Endothelial cell of umbilical vein (primary cell): ENCODE measurements at regions not wholly inside any gene's neighbourhood (a gene's known extent, or its start where the extent isn't known, plus 50 kb on each side); places are given as distances from the start of the nearest gene placed in this dataset.

Experiments
- BruUV-seq: library from RNA; stranded (reverse); fragments of 400-500 nt; replicated peaks from 2 replicates; lab custom pipeline; 2021; lab: Mats Ljungman, UMichigan
- CTCF ChIA-PET: fragments of 300-600, 350-600 bp; sonication (Branson Sonifier 250); formaldehyde crosslinking; loops from one replicate; lab custom pipeline; 2021; ENCODE audit warnings: antibody characterized with exemption, inconsistent platforms; lab: Charles Lee
- POLR2A ChIA-PET: fragments of 300-600, 350-600 bp; sonication (Branson Sonifier 250); formaldehyde crosslinking; loops from one replicate; lab custom pipeline; 2021; ENCODE audit warnings: antibody characterized with exemption, inconsistent platforms; lab: Charles Lee
- DNase-seq: peaks from one replicate; pipeline ENCODE4 v3.0.0-alpha.2; 2011; ENCODE audit warnings: low read depth, low spot score
- FAIRE-seq: peaks from 2 replicates; lab custom pipeline; 2011; peaks lifted over from hg19 to GRCh38; lab: Jason Lieb, UNC
- H2AFZ ChIP-seq: 2 replicates; pipeline ENCODE4 v1.6.0; 2012; ENCODE audit warnings: low read depth, low read length, control low read depth, inconsistent platforms
- H3K27ac ChIP-seq: 2 replicates; pipeline ENCODE4 v1.5.1; 2011; ENCODE audit warnings: low read depth, mild to moderate bottlenecking, control low read depth, low read length, moderate library complexity; ENCODE audit not compliant: insufficient read depth
- H3K27me3 ChIP-seq, 2 experiments: 2 replicates each; pipeline versions ENCODE4 v1.6.0 to v1.6.1; 2011; ENCODE audit warnings: low read length in 2 of 2, mixed read lengths in 1 of 2; ENCODE audit not compliant: control insufficient read depth in 2 of 2, insufficient read depth in 2 of 2
- H3K36me3 ChIP-seq, 2 experiments: 2 replicates in 1 of 2; 3 replicates in 1 of 2; pipeline ENCODE4 v1.5.1; 2011; ENCODE audit warnings: low read length in 2 of 2, mild to moderate bottlenecking in 1 of 2, moderate library complexity in 1 of 2; ENCODE audit not compliant: control insufficient read depth in 2 of 2, insufficient read depth in 2 of 2; ENCODE audit errors: extremely low read depth in 1 of 2
- H3K4me1 ChIP-seq: 3 replicates; pipeline ENCODE4 v1.5.1; 2011; ENCODE audit warnings: mild to moderate bottlenecking, low read length; ENCODE audit not compliant: control insufficient read depth, insufficient read depth; ENCODE audit errors: extremely low read depth
- H3K4me2 ChIP-seq: 2 replicates; pipeline ENCODE4 v1.6.1; 2011; ENCODE audit warnings: low read length, control low read depth, mixed read lengths; ENCODE audit not compliant: insufficient read depth
- H3K4me3 ChIP-seq, 3 experiments: fragments of 200-600 bp in 1 of 3; sonication (generic), shearing (Covaris generic) in 1 of 3; replicated peaks in 1 of 3; 2 replicates each; pipeline ENCODE4 v1.5.1; 2011 to 2016; ENCODE audit warnings: control low read depth in 3 of 3, low read length in 3 of 3, mild to moderate bottlenecking in 2 of 3, inconsistent platforms in 1 of 3, low read depth in 1 of 3, moderate library complexity in 1 of 3; ENCODE audit not compliant: insufficient read depth in 1 of 3
- H3K79me2 ChIP-seq: 2 replicates; pipeline ENCODE4 v1.6.0; 2012; ENCODE audit warnings: low read length, inconsistent platforms; ENCODE audit not compliant: control insufficient read depth, insufficient read depth
- H3K9ac ChIP-seq: replicated peaks from 2 replicates; pipeline ENCODE3; 2011; ENCODE audit warnings: low read length, control low read depth; ENCODE audit not compliant: insufficient read depth; ENCODE audit errors: extremely low read depth
- H3K9me1 ChIP-seq: replicated peaks from 3 replicates; pipeline ENCODE4 v1.6.0; 2011; ENCODE audit warnings: mild to moderate bottlenecking, low read length; ENCODE audit not compliant: control insufficient read depth, insufficient read depth; ENCODE audit errors: extremely low read depth
- H3K9me3 ChIP-seq: replicated peaks from 2 replicates; pipeline ENCODE4 v1.5.1; 2012; ENCODE audit warnings: low read length, inconsistent platforms; ENCODE audit not compliant: control insufficient read depth, insufficient read depth
- H4K20me1 ChIP-seq: replicated peaks from 2 replicates; pipeline ENCODE3; 2011; ENCODE audit warnings: mild to moderate bottlenecking, low read length; ENCODE audit not compliant: control insufficient read depth, insufficient read depth; ENCODE audit errors: extremely low read depth
- CTCF ChIP-seq, 2 donors: IDR thresholded peaks; 1 replicate in 1 of 2; 2 replicates in 1 of 2; pipeline ENCODE4 v1.5.1; 2011; ENCODE audit warnings: low read length in 2 of 2, mild to moderate bottlenecking in 2 of 2, moderate library complexity in 2 of 2, control low read depth in 1 of 2, inconsistent platforms in 1 of 2, low read depth in 1 of 2; ENCODE audit not compliant: insufficient read depth in 1 of 2; ENCODE audit errors: extremely low read depth in 1 of 2
- EZH2 ChIP-seq: IDR thresholded peaks from 2 replicates; pipeline ENCODE4 v1.6.1; 2012; ENCODE audit warnings: borderline replicate concordance, low read depth, mild to moderate bottlenecking, moderate library complexity, low read length, inconsistent platforms; ENCODE audit not compliant: severe bottlenecking
- FOS ChIP-seq: IDR thresholded peaks from 2 replicates; pipeline ENCODE4 v1.6.1; 2011; ENCODE audit warnings: mild to moderate bottlenecking, low read length, moderate library complexity, borderline replicate concordance; ENCODE audit not compliant: insufficient read depth
- GATA2 ChIP-seq: IDR thresholded peaks from 2 replicates; pipeline ENCODE4 v1.7.0; 2011; ENCODE audit warnings: low read depth, mild to moderate bottlenecking, moderate library complexity, mixed read lengths, low read length; ENCODE audit not compliant: insufficient read length, insufficient read depth
- JUN ChIP-seq: IDR thresholded peaks from 2 replicates; pipeline ENCODE4 v1.6.1; 2011; ENCODE audit warnings: borderline replicate concordance, low read depth; ENCODE audit not compliant: insufficient read length, insufficient read depth
- MAX ChIP-seq: IDR thresholded peaks from 2 replicates; pipeline ENCODE4 v1.6.1; 2011; ENCODE audit not compliant: insufficient read depth, insufficient read length
- MYC ChIP-seq: IDR thresholded peaks from one replicate; pipeline ENCODE4 v1.6.1; 2011; ENCODE audit warnings: mild to moderate bottlenecking, low read depth, low read length
- POLR2A ChIP-seq: IDR thresholded peaks from 2 replicates; pipeline ENCODE4 v1.6.1; 2012; ENCODE audit warnings: low read depth, mild to moderate bottlenecking, control low read depth, low read length
- POLR2AphosphoS5 ChIP-seq: IDR thresholded peaks from 2 replicates; pipeline ENCODE4 v1.6.1; 2012; ENCODE audit warnings: low read depth, mild to moderate bottlenecking, control low read depth, low read length, moderate library complexity; ENCODE audit not compliant: insufficient read depth
- dilution Hi-C: fragments of 300-500 bp; cut with MboI; formaldehyde crosslinking; loops from one replicate; pipeline ENCODE4 v1.15.0; 2019; ENCODE audit warnings: low sequenced_read_pairs; ENCODE audit not compliant: extremely low pct_ligation_motif_present
- intact Hi-C: fragments of 100-400 bp; cut with micrococcal nuclease; formaldehyde crosslinking; loops from one replicate; pipeline ENCODE4 v1.10.0; 2022

- POLR2A ChIA-PET: no interaction called here
Measured at GRCh38 chr1:201774983-201775344, 54.0 kb upstream of the IPO9 start.

More at GRCh38 chr1:201774983-201775344, 54.0 kb upstream of the IPO9 start:
- TF ChIP-seq GATA2: no peak
- no peak for TF ChIP-seq EZH2
- TF ChIP-seq FOS: no peak
- TF ChIP-seq JUN: no peak
- TF ChIP-seq MYC: no peak
- TF ChIP-seq POLR2AphosphoS5: no peak
- TF ChIP-seq MAX: no peak
- no peak for TF ChIP-seq CTCF (IDR thresholded peaks at IDR 0.05; ENCODE audit: extremely low read depth in 1 of 2, insufficient read depth in 1 of 2, low read depth in 1 of 2, low read length in 2 of 2)
- no peak for TF ChIP-seq POLR2A
- H3K4me1 ChIP-seq: peaks cover 46% of the 10 kb centered on the region
- H3K27ac ChIP-seq: peak overlapping the region; percentile 70
- H3K9me1 ChIP-seq: no peaks in the 10 kb centered on the region
- no peaks in the 10 kb centered on the region for H3K9me3 ChIP-seq
- peak overlapping the region; percentile 62 for H3K4me2 ChIP-seq
- intact Hi-C loops (no loop called here), dilution Hi-C loops (no loop called here)
- peaks cover 55% of the 10 kb centered on the region for H3K79me2 ChIP-seq
- H3K9ac ChIP-seq: no peak overlapping the region
- BruUV-seq: no TSS peak
- H3K27me3 ChIP-seq: no peaks in the 10 kb centered on the region
- FAIRE-seq (no peak), DNase-seq (no peak)
- H2AFZ ChIP-seq: no peak overlapping the region
- H4K20me1 ChIP-seq: no peaks in the 10 kb centered on the region
- no peak overlapping the region for H3K4me3 ChIP-seq
- CTCF ChIA-PET: interaction anchor here (0.7 to 2.1 kb wide), 5 partner anchors 17 to 244 kb away, joined by 3 to 7 read pairs (median 5); no protein-coding TSS in a partner anchor
- no peaks in the 10 kb centered on the region for H3K36me3 ChIP-seq
